ENCODE measurements at regions not wholly inside any gene's neighbourhood (a gene's known extent, or its start where the extent isn't known, plus 50 kb on each side); places are given as distances from the start of the nearest gene placed in this dataset.

GRCh38 chr13:62973804-62974203, 1558.2 kb upstream of the PCDH20 start:
- H4K20me1 ChIP-seq (ENCODE audit: insufficient read depth, low read length) = no peaks in the 10 kb centered on the region
- no peaks in the 10 kb centered on the region for H3K9me3 ChIP-seq (ENCODE audit: insufficient read depth, low read depth, low read length)
- H3K9ac ChIP-seq (ENCODE audit: low read length) = no peak overlapping the region
- no peak for FAIRE-seq
- H3K4me1 Mint-ChIP-seq (ENCODE audit: low read depth, unreplicated experiment) = no peaks in the 10 kb centered on the region
- peaks cover 5% of the 10 kb centered on the region for H3K9me3 Mint-ChIP-seq (ENCODE audit: unreplicated experiment)
- H3K27ac ChIP-seq (ENCODE audit: low read depth, low read length) = no peak overlapping the region
- H3K36me3 Mint-ChIP-seq (ENCODE audit: low read depth, unreplicated experiment) = no peaks in the 10 kb centered on the region
- H3K27me3 Mint-ChIP-seq (ENCODE audit: low read depth, unreplicated experiment) = no peaks in the 10 kb centered on the region
- H3K4me3 Mint-ChIP-seq (ENCODE audit: unreplicated experiment) = no peak overlapping the region
- no peaks in the 10 kb centered on the region for H3K36me3 ChIP-seq (ENCODE audit: insufficient read depth, low read length)
- H2AFZ ChIP-seq (ENCODE audit: low read depth, low read length) = no peak overlapping the region
- no peak overlapping the region for H3K4me2 ChIP-seq (ENCODE audit: low read length)
- DNase-seq (ENCODE audit: low read depth) = no peak
- TF ChIP-seq EZH2 (IDR thresholded peaks at IDR 0.05; ENCODE audit: insufficient read depth, low read length) (no peak), CTCF (IDR thresholded peaks at IDR 0.05; ENCODE audit: insufficient read depth, low read depth, low read length) (no peak)
- H3K4me3 ChIP-seq (ENCODE audit: insufficient read depth, low read depth, low read length) = no peak overlapping the region
- no peak overlapping the region for H3K27ac Mint-ChIP-seq (ENCODE audit: unreplicated experiment)
- H3K27me3 ChIP-seq (ENCODE audit: insufficient read depth, low read length) = no peaks in the 10 kb centered on the region
- H3K79me2 ChIP-seq (ENCODE audit: insufficient read depth, low read length) = no peaks in the 10 kb centered on the region
- no peaks in the 10 kb centered on the region for H3K4me1 ChIP-seq (ENCODE audit: insufficient read depth, low read length)

GRCh38 chr13:62964522-62964921, 1548.9 kb upstream of the PCDH20 start:
- Mint-ChIP-seq H3K27me3 (ENCODE audit: low read depth, unreplicated experiment) (no peaks in the 10 kb centered on the region), H3K36me3 (ENCODE audit: low read depth, unreplicated experiment) (no peaks in the 10 kb centered on the region)
- FAIRE-seq = no peak

More at GRCh38 chr13:62964522-62964921, 1548.9 kb upstream of the PCDH20 start:
- peaks cover 4% of the 10 kb centered on the region for H3K9me3 Mint-ChIP-seq (ENCODE audit: unreplicated experiment)
- H3K9ac ChIP-seq (ENCODE audit: low read length) = no peak overlapping the region
- no peaks in the 10 kb centered on the region for H3K4me1 Mint-ChIP-seq (ENCODE audit: low read depth, unreplicated experiment)
- TF ChIP-seq EZH2 (IDR thresholded peaks at IDR 0.05; ENCODE audit: insufficient read depth, low read length) (no peak), CTCF (IDR thresholded peaks at IDR 0.05; ENCODE audit: insufficient read depth, low read depth, low read length) (no peak)
- H3K27ac Mint-ChIP-seq (ENCODE audit: unreplicated experiment) = no peak overlapping the region
- no peaks in the 10 kb centered on the region for H4K20me1 ChIP-seq (ENCODE audit: insufficient read depth, low read length)
- H3K4me3 Mint-ChIP-seq (ENCODE audit: unreplicated experiment) = no peak overlapping the region
- no peaks in the 10 kb centered on the region for H3K36me3 ChIP-seq (ENCODE audit: insufficient read depth, low read length)
- H2AFZ ChIP-seq (ENCODE audit: low read depth, low read length) = no peak overlapping the region
- no peak overlapping the region for H3K27ac ChIP-seq (ENCODE audit: low read depth, low read length)
- H3K9me3 ChIP-seq (ENCODE audit: insufficient read depth, low read depth, low read length) = no peaks in the 10 kb centered on the region
- H3K4me3 ChIP-seq (ENCODE audit: insufficient read depth, low read depth, low read length) = no peak overlapping the region
- no peaks in the 10 kb centered on the region for H3K27me3 ChIP-seq (ENCODE audit: insufficient read depth, low read length)
- H3K79me2 ChIP-seq (ENCODE audit: insufficient read depth, low read length) = no peaks in the 10 kb centered on the region
- no peak overlapping the region for H3K4me2 ChIP-seq (ENCODE audit: low read length)
- no peak for DNase-seq (ENCODE audit: low read depth)
- no peaks in the 10 kb centered on the region for H3K4me1 ChIP-seq (ENCODE audit: insufficient read depth, low read length)

Measured in astrocyte (in vitro differentiated cells and primary cell).